Spleen (tissue), 7 donors: ENCODE measurements at regions not wholly inside any gene's neighbourhood (a gene's known extent, or its start where the extent isn't known, plus 50 kb on each side); places are given as distances from the start of the nearest gene placed in this dataset.

Experiments used
- POLR2A ChIP-seq, 3 donors: fragments of 450-650 bp; IDR thresholded peaks; one replicate each; pipeline ENCODE4 v1.5.1; 2017; ENCODE audit warnings: antibody characterized with exemption in 3 of 3, mild to moderate bottlenecking in 1 of 3
- TF ChIP-seq, protein P1 (sequence below), 11 experiments: fragments of 200-600 bp in 7 of 11; fragments of 450-650 bp in 4 of 11; sonication (generic) in 4 of 11; IDR thresholded peaks in 8 of 11; conservative IDR thresholded peaks in 3 of 11; 1 replicate in 7 of 11; 2 replicates in 4 of 11; pipeline versions ENCODE4 v1.4.0 to v1.8.0; 2016 to 2021; ENCODE audit warnings: antibody characterized with exemption in 11 of 11, inconsistent platforms in 4 of 11, mild to moderate bottlenecking in 1 of 11
- donor health status: DM: no; HTN: no; CAD: no; lungs with moderate emphysema.
- donor health status: DM: no; HTN: no; CAD: no.
- donor health status: DM: no; HTN: no; CAD: no.

DNA sequence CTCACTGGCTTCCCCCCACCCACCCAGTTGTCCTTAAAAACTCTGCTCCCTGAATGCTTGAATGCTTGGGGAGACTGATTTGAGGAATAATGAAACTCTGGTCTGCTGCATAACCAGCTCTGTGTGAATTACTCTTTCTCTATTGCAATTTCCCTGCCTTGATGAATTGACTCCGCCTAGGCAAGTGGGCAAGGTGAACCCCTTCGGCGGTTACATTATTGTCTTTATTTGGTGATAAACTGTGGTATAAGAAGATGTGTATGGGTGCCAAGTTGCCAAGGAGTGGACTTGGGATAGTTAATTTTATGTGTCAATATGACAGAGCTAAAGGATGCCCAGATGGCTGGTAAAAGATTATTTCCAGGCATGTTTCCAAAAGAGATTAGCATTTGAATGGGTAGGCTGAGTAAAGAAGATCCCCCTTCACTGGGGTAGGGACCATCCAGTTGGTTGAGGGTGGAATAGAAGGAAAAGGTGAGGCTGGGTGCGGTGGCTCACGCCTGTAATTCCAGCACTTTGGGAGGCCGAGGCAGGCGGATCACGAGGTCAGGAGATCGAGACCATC lies 98.5 kb upstream of the HAAO start:
- no peak for TF ChIP-seq POLR2A (IDR thresholded peaks at IDR 0.05)
- TF ChIP-seq, protein P1, sequence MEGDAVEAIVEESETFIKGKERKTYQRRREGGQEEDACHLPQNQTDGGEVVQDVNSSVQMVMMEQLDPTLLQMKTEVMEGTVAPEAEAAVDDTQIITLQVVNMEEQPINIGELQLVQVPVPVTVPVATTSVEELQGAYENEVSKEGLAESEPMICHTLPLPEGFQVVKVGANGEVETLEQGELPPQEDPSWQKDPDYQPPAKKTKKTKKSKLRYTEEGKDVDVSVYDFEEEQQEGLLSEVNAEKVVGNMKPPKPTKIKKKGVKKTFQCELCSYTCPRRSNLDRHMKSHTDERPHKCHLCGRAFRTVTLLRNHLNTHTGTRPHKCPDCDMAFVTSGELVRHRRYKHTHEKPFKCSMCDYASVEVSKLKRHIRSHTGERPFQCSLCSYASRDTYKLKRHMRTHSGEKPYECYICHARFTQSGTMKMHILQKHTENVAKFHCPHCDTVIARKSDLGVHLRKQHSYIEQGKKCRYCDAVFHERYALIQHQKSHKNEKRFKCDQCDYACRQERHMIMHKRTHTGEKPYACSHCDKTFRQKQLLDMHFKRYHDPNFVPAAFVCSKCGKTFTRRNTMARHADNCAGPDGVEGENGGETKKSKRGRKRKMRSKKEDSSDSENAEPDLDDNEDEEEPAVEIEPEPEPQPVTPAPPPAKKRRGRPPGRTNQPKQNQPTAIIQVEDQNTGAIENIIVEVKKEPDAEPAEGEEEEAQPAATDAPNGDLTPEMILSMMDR (IDR thresholded peaks at IDR 0.05 in 8 of 11, conservative IDR thresholded peaks at IDR 0.05 in 3 of 11), result no peak
